Keratinocyte (primary cell): ENCODE measurements at regions not wholly inside any gene's neighbourhood (a gene's known extent, or its start where the extent isn't known, plus 50 kb on each side); places are given as distances from the start of the nearest gene placed in this dataset.

Source experiments
- DNase-seq: peaks from one replicate; pipeline ENCODE4 v3.0.0-alpha.2; 2011; ENCODE audit warnings: low read depth, missing footprints, low spot score
- FAIRE-seq: peaks from 2 replicates; lab custom pipeline; 2011; peaks lifted over from hg19 to GRCh38; lab: Jason Lieb, UNC
- H2AFZ ChIP-seq: 2 replicates; pipeline ENCODE4 v1.6.0; 2012; ENCODE audit warnings: low read length, control low read depth, inconsistent platforms; ENCODE audit not compliant: control insufficient read depth
- H3K27ac ChIP-seq: 2 replicates; pipeline ENCODE4 v1.5.1; 2011; ENCODE audit warnings: low read length; ENCODE audit not compliant: control insufficient read depth, insufficient read depth
- H3K27me3 ChIP-seq: 3 replicates; pipeline ENCODE4 v1.6.0; 2011; ENCODE audit warnings: low read length; ENCODE audit not compliant: control insufficient read depth, insufficient read depth; ENCODE audit errors: extremely low read depth
- H3K36me3 ChIP-seq, 2 experiments: 2 replicates in 1 of 2; 3 replicates in 1 of 2; pipeline ENCODE4 v1.5.1; 2011; ENCODE audit warnings: low read length in 2 of 2, mild to moderate bottlenecking in 1 of 2; ENCODE audit not compliant: control insufficient read depth in 2 of 2, insufficient read depth in 2 of 2; ENCODE audit errors: extremely low read depth in 1 of 2
- H3K4me1 ChIP-seq: 3 replicates; pipeline ENCODE4 v1.5.1; 2011; ENCODE audit warnings: low read length; ENCODE audit not compliant: control insufficient read depth, insufficient read depth; ENCODE audit errors: extremely low read depth
- H3K4me2 ChIP-seq: 3 replicates; pipeline ENCODE4 v1.6.0; 2011; ENCODE audit warnings: low read depth, low read length; ENCODE audit not compliant: control insufficient read depth, insufficient read depth; ENCODE audit errors: extremely low read depth
- H3K4me3 ChIP-seq, 3 experiments: fragments of 200-600 bp in 1 of 3; sonication (generic) in 1 of 3; 2 replicates in 2 of 3; 3 replicates in 1 of 3; pipeline ENCODE4 v1.5.1; 2011 to 2016; ENCODE audit warnings: low read length in 3 of 3, mild to moderate bottlenecking in 3 of 3, control low read depth in 2 of 3, inconsistent platforms in 1 of 3, low read depth in 1 of 3, mixed read lengths in 1 of 3, mixed run types in 1 of 3, moderate library complexity in 1 of 3; ENCODE audit not compliant: control insufficient read depth in 2 of 3, insufficient read depth in 2 of 3; ENCODE audit errors: extremely low read depth in 1 of 3
- H3K79me2 ChIP-seq: 2 replicates; pipeline ENCODE4 v1.6.0; 2012; ENCODE audit warnings: low read length; ENCODE audit not compliant: control insufficient read depth, insufficient read depth
- H3K9ac ChIP-seq: 3 replicates; pipeline ENCODE4 v1.6.0; 2011; ENCODE audit warnings: low read length; ENCODE audit not compliant: control insufficient read depth, insufficient read depth; ENCODE audit errors: extremely low read depth
- H3K9me1 ChIP-seq: 3 replicates; pipeline ENCODE4 v1.6.0; 2011; ENCODE audit warnings: low read length; ENCODE audit not compliant: control insufficient read depth, insufficient read depth; ENCODE audit errors: extremely low read depth
- H3K9me3 ChIP-seq: 2 replicates; pipeline ENCODE4 v1.5.1; 2012; ENCODE audit warnings: low read depth, low read length; ENCODE audit not compliant: control insufficient read depth
- H4K20me1 ChIP-seq: 3 replicates; pipeline ENCODE4 v1.6.0; 2011; ENCODE audit warnings: low read length; ENCODE audit not compliant: control insufficient read depth, insufficient read depth; ENCODE audit errors: extremely low read depth
- CTCF ChIP-seq, 3 experiments: IDR thresholded peaks in 1 of 3; conservative IDR thresholded peaks in 1 of 3; optimal IDR thresholded peaks in 1 of 3; 2 replicates in 2 of 3; 3 replicates in 1 of 3; pipeline versions ENCODE3 to v1.5.1; 2011; ENCODE audit warnings: low read length in 3 of 3, mild to moderate bottlenecking in 3 of 3, moderate library complexity in 2 of 3, control low read depth in 1 of 3, inconsistent platforms in 1 of 3; ENCODE audit not compliant: insufficient read depth in 2 of 3; ENCODE audit errors: extremely low read depth in 1 of 3
- EZH2 ChIP-seq: IDR thresholded peaks from one replicate; pipeline ENCODE4 v1.6.1; 2012; ENCODE audit warnings: inconsistent platforms, mild to moderate bottlenecking, low read length, moderate library complexity
- dilution Hi-C: fragments of 300-500 bp; cut with MboI; formaldehyde crosslinking; loops from one replicate; pipeline ENCODE4 v1.7.0; 2020; ENCODE audit warnings: low sequenced_read_pairs; ENCODE audit not compliant: extremely low pct_ligation_motif_present

- Histone ChIP-seq H3K27ac (peak overlapping the region; percentile 25), H3K27me3 (peaks cover 8% of the 10 kb centered on the region), H3K79me2 (no peaks in the 10 kb centered on the region), H4K20me1 (no peaks in the 10 kb centered on the region), H3K4me1 (peaks cover 22% of the 10 kb centered on the region), H2AFZ (peak overlapping the region; percentile 61), H3K4me2 (peak overlapping the region; percentile 82), H3K9me3 (no peaks in the 10 kb centered on the region), H3K9ac (no peak overlapping the region), H3K4me3 (peak overlapping the region in 2 of 3 experiments; percentile 47 to 59), H3K9me1 (no peaks in the 10 kb centered on the region), H3K36me3 (no peaks in the 10 kb centered on the region)
- DNase-seq: peak; percentile 99
- dilution Hi-C loops: no loop called here
- TF ChIP-seq CTCF (optimal IDR thresholded peaks at IDR 0.05 in 1 of 3, IDR thresholded peaks at IDR 0.05 in 1 of 3, conservative IDR thresholded peaks at IDR 0.05 in 1 of 3; ENCODE audit: extremely low read depth in 1 of 3, insufficient read depth in 2 of 3, low read length in 3 of 3) (no peak), EZH2 (no peak)
- FAIRE-seq: peak; percentile 97
Observed at GRCh38 chr7:25862261-25863004, 289.6 kb upstream of the NFE2L3 start.

- TF ChIP-seq EZH2: no peak
- no peak for TF ChIP-seq CTCF (optimal IDR thresholded peaks at IDR 0.05 in 1 of 3, IDR thresholded peaks at IDR 0.05 in 1 of 3, conservative IDR thresholded peaks at IDR 0.05 in 1 of 3; ENCODE audit: extremely low read depth in 1 of 3, insufficient read depth in 2 of 3, low read length in 3 of 3)
- Histone ChIP-seq H3K4me2 (peak overlapping the region; percentile 82), H3K4me3 (peak overlapping the region in 2 of 3 experiments; percentile 43 to 59), H3K27ac (peak overlapping the region; percentile 8), H3K9me1 (no peaks in the 10 kb centered on the region), H3K27me3 (peaks cover 11% of the 10 kb centered on the region), H3K79me2 (no peaks in the 10 kb centered on the region), H3K36me3 (no peaks in the 10 kb centered on the region), H3K9ac (no peak overlapping the region), H4K20me1 (no peaks in the 10 kb centered on the region), H3K9me3 (no peaks in the 10 kb centered on the region), H3K4me1 (peaks cover 22% of the 10 kb centered on the region), H2AFZ (peak overlapping the region; percentile 60)
- dilution Hi-C loops: no loop called here
- no peak for DNase-seq
- no peak for FAIRE-seq
Observed at GRCh38 chr7:25863005-25863728, 288.8 kb upstream of the NFE2L3 start.
